Neural progenitor cell (in vitro differentiated cells): ENCODE measurements at regions not wholly inside any gene's neighbourhood (a gene's known extent, or its start where the extent isn't known, plus 50 kb on each side); places are given as distances from the start of the nearest gene placed in this dataset.

Experiments
- DNase-seq: peaks from one replicate; pipeline ENCODE4 v3.0.0-alpha.2; 2016; ENCODE audit warnings: low spot score
- H2AFZ ChIP-seq: fragments of 200-600 bp; sonication (generic); replicated peaks from 2 replicates; pipeline ENCODE4 v1.6.1; 2016; ENCODE audit warnings: antibody characterized with exemption
- H3F3A ChIP-seq: fragments of 200-600 bp; sonication (generic); 2 replicates; pipeline ENCODE4 v1.6.1; 2016; ENCODE audit warnings: antibody characterized with exemption, low read depth
- H3K27ac ChIP-seq: fragments of 200-600 bp; sonication (generic); 2 replicates; pipeline ENCODE4 v1.5.1; 2016; ENCODE audit warnings: mild to moderate bottlenecking
- H3K27me3 ChIP-seq: fragments of 200-600 bp; sonication (generic); 2 replicates; pipeline ENCODE4 v1.6.1; 2016; ENCODE audit warnings: mild to moderate bottlenecking, moderate library complexity
- H3K36me3 ChIP-seq: fragments of 200-600 bp; sonication (generic); 2 replicates; pipeline ENCODE4 v1.5.1; 2016
- H3K4me1 ChIP-seq: fragments of 200-600 bp; sonication (generic); 2 replicates; pipeline ENCODE4 v1.6.1; 2016; ENCODE audit warnings: mixed run types
- H3K4me2 ChIP-seq: fragments of 200-600 bp; sonication (generic); 2 replicates; pipeline ENCODE4 v1.6.1; 2016
- H3K4me3 ChIP-seq: fragments of 200-600 bp; sonication (generic); 2 replicates; pipeline ENCODE4 v1.5.1; 2016
- H3K79me2 ChIP-seq: fragments of 200-600 bp; sonication (generic); 2 replicates; pipeline ENCODE4 v1.6.1; 2016; ENCODE audit warnings: low read depth
- H3K9ac ChIP-seq: fragments of 200-600 bp; sonication (generic); 2 replicates; pipeline ENCODE4 v1.6.1; 2016
- H3K9me3 ChIP-seq: fragments of 200-600 bp; sonication (generic); 2 replicates; pipeline ENCODE4 v1.5.1; 2016; ENCODE audit warnings: low read depth
- H4K20me1 ChIP-seq: fragments of 200-600 bp; sonication (generic); 2 replicates; pipeline ENCODE4 v1.6.1; 2016; ENCODE audit warnings: low read depth
- H3K27ac Mint-ChIP-seq: 3 replicates; pipeline ENCODE4 v1.8.0; 2021; ENCODE audit warnings: mixed read lengths
- H3K27me3 Mint-ChIP-seq: 2 replicates; pipeline ENCODE4 v1.8.0; 2022; ENCODE audit warnings: low read depth, mild to moderate bottlenecking, inconsistent platforms, moderate library complexity, mixed read lengths; ENCODE audit not compliant: insufficient read depth
- H3K36me3 Mint-ChIP-seq: 3 replicates; pipeline ENCODE4 v1.8.0; 2021; ENCODE audit warnings: mixed read lengths
- H3K4me1 Mint-ChIP-seq: 3 replicates; pipeline ENCODE4 v1.8.0; 2021; ENCODE audit warnings: mixed read lengths
- H3K4me3 Mint-ChIP-seq: 3 replicates; pipeline ENCODE4 v1.8.0; 2021; ENCODE audit warnings: mild to moderate bottlenecking, moderate library complexity, mixed read lengths
- H3K9me3 Mint-ChIP-seq: 3 replicates; pipeline ENCODE4 v1.8.0; 2020; ENCODE audit warnings: mixed read lengths
- EZH2 ChIP-seq: fragments of 200-600 bp; sonication (generic); IDR thresholded peaks from 2 replicates; pipeline ENCODE4 v1.6.1; 2017; ENCODE audit warnings: antibody characterized with exemption, mild to moderate bottlenecking, moderate library complexity
- EZH2phosphoT487 ChIP-seq: fragments of 200-600 bp; sonication (generic); IDR thresholded peaks from 2 replicates; pipeline ENCODE4 v1.6.1; 2017; ENCODE audit warnings: antibody characterized with exemption
- TF ChIP-seq, protein P1 (sequence below): fragments of 200-600 bp; sonication (generic); IDR thresholded peaks from 2 replicates; pipeline ENCODE4 v1.5.1; 2017; ENCODE audit warnings: antibody characterized with exemption, mild to moderate bottlenecking

DNA sequence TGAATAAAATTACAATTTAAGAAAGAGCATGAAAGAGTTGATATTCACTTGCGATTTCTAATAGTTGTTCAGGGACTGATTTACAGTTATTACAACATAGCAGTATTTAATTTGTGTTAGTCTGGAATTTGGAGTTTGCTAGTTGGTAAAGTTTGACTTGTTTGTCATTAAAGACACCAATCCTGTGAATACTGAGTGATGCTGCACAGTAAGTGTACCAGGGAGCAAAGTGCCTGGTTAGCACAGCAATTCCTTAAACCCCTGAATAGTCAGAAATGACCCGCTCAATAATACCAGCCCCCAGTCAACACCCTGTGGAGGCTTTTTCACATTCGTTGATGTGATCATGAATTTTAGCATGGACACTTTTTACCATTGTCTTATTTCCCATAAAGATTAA lies 122.2 kb upstream of the GC start:
- Mint-ChIP-seq H3K36me3 (no peaks in the 10 kb centered on the region), H3K27ac (no peak overlapping the region), H3K4me1 (no peaks in the 10 kb centered on the region), H3K9me3 (peaks cover 8% of the 10 kb centered on the region), H3K4me3 (no peak overlapping the region), H3K27me3 (peaks cover 2% of the 10 kb centered on the region)
- Histone ChIP-seq H2AFZ (no peak overlapping the region), H3K27me3 (no peaks in the 10 kb centered on the region), H3K9ac (no peak overlapping the region), H3K79me2 (no peaks in the 10 kb centered on the region), H3K9me3 (no peaks in the 10 kb centered on the region), H3K4me3 (no peak overlapping the region), H3F3A (no peaks in the 10 kb centered on the region), H3K4me1 (no peaks in the 10 kb centered on the region), H3K36me3 (no peaks in the 10 kb centered on the region), H3K4me2 (no peak overlapping the region), H3K27ac (no peak overlapping the region), H4K20me1 (no peaks in the 10 kb centered on the region)
- DNase-seq, result no peak
- TF ChIP-seq EZH2 (no peak), EZH2phosphoT487 (no peak)
- TF ChIP-seq, protein P1, sequence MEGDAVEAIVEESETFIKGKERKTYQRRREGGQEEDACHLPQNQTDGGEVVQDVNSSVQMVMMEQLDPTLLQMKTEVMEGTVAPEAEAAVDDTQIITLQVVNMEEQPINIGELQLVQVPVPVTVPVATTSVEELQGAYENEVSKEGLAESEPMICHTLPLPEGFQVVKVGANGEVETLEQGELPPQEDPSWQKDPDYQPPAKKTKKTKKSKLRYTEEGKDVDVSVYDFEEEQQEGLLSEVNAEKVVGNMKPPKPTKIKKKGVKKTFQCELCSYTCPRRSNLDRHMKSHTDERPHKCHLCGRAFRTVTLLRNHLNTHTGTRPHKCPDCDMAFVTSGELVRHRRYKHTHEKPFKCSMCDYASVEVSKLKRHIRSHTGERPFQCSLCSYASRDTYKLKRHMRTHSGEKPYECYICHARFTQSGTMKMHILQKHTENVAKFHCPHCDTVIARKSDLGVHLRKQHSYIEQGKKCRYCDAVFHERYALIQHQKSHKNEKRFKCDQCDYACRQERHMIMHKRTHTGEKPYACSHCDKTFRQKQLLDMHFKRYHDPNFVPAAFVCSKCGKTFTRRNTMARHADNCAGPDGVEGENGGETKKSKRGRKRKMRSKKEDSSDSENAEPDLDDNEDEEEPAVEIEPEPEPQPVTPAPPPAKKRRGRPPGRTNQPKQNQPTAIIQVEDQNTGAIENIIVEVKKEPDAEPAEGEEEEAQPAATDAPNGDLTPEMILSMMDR, result no peak

DNA sequence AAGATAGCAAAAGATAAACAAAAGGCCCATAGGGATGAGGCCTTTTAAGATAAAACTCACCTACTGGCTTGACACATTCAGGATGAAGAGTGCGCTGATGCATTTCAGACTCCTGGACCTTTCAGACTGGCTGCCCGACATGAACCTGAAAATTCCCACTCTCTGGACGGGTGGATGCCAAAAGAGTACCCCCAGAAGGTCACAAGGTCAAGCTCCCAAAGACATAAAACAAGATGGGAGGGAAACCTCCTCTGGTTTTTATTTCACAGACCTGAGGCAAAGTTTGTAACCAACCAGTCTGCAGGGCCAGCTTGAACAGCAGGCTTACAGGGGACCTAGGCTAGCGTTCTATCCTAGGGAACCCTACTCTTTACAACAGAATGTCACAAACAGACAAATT lies 123.2 kb upstream of the GC start:
- Histone ChIP-seq H3K27me3 (no peaks in the 10 kb centered on the region), H3K9ac (no peak overlapping the region), H3K4me3 (no peak overlapping the region), H3K9me3 (no peaks in the 10 kb centered on the region), H4K20me1 (no peaks in the 10 kb centered on the region), H3F3A (no peaks in the 10 kb centered on the region), H3K4me2 (no peak overlapping the region), H2AFZ (no peak overlapping the region), H3K27ac (no peak overlapping the region), H3K4me1 (no peaks in the 10 kb centered on the region), H3K79me2 (no peaks in the 10 kb centered on the region), H3K36me3 (no peaks in the 10 kb centered on the region)
- peaks cover 8% of the 10 kb centered on the region for H3K9me3 Mint-ChIP-seq
- no peak overlapping the region for H3K27ac Mint-ChIP-seq
- H3K27me3 Mint-ChIP-seq, result peaks cover 2% of the 10 kb centered on the region
- H3K4me3 Mint-ChIP-seq, result no peak overlapping the region
- H3K36me3 Mint-ChIP-seq, result no peaks in the 10 kb centered on the region
- no peak for TF ChIP-seq EZH2phosphoT487
- TF ChIP-seq EZH2, result no peak
- no peaks in the 10 kb centered on the region for H3K4me1 Mint-ChIP-seq
- no peak for DNase-seq

DNA sequence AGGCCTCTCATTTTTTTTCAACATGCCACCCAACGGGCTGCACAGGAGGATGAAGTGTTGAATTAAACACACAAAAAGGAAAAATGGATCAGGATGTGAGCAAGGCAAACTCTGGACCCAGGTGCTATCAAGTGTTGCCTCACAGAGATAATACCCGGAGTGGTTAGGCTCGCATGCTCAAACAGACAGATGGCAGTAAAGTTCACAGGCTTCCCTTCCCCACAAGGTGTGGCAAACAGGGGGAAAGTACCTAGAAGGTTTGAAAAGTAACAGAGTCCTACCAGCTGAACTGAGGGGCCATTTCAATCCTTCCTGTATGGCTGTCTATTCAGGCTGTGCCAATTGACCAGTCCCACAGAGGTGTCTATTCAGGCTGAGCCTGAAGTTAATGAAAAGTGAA lies 123.9 kb upstream of the GC start:
- H3F3A ChIP-seq, result no peaks in the 10 kb centered on the region
- H3K9ac ChIP-seq, result no peak overlapping the region
- H3K4me1 Mint-ChIP-seq, result no peaks in the 10 kb centered on the region
- H3K27ac ChIP-seq, result no peak overlapping the region
- H2AFZ ChIP-seq, result no peak overlapping the region
- H3K4me1 ChIP-seq, result no peaks in the 10 kb centered on the region
- TF ChIP-seq, protein P1, result no peak
- TF ChIP-seq EZH2 (no peak), EZH2phosphoT487 (no peak)
- H3K36me3 ChIP-seq, result no peaks in the 10 kb centered on the region
- H3K36me3 Mint-ChIP-seq, result no peaks in the 10 kb centered on the region
- no peaks in the 10 kb centered on the region for H3K9me3 ChIP-seq
- H3K4me2 ChIP-seq, result no peak overlapping the region
- no peak overlapping the region for H3K4me3 Mint-ChIP-seq
- H3K27ac Mint-ChIP-seq, result no peak overlapping the region
- peaks cover 8% of the 10 kb centered on the region for H3K9me3 Mint-ChIP-seq
- no peaks in the 10 kb centered on the region for H4K20me1 ChIP-seq
- no peak for DNase-seq
- no peaks in the 10 kb centered on the region for H3K79me2 ChIP-seq
- no peak overlapping the region for H3K4me3 ChIP-seq
- H3K27me3 Mint-ChIP-seq, result peaks cover 2% of the 10 kb centered on the region
- H3K27me3 ChIP-seq, result no peaks in the 10 kb centered on the region

DNA sequence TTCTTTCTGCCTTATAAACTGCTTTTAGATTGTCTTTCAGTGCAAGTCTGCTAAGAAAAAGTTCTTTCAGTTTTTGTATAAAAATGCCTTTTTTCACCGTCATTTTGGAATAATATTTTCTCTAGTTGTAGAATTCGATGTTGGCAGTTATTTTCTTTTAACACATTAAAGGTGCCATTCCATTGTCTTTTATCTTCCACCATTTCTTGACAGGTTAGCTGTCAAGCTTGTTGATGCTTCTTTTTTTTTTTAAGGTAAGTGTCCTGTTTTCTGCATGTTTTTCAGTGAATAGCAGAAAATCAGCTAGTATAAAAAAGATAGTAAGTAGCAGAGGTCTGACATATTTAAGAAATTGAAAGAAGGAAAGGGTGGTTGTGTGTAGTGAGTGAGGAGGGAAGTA lies 118.5 kb upstream of the NPFFR2 start:
- H3K27ac Mint-ChIP-seq, result no peak overlapping the region
- Histone ChIP-seq H3K4me3 (no peak overlapping the region), H3K9me3 (no peaks in the 10 kb centered on the region)

More for the DNA sequence above, 118.5 kb upstream of the NPFFR2 start:
- Mint-ChIP-seq H3K9me3 (peaks cover 4% of the 10 kb centered on the region), H3K36me3 (no peaks in the 10 kb centered on the region), H3K4me1 (no peaks in the 10 kb centered on the region), H3K4me3 (no peak overlapping the region), H3K27me3 (peaks cover 3% of the 10 kb centered on the region)
- TF ChIP-seq EZH2, result no peak
- TF ChIP-seq, protein P1, result no peak
- no peak for TF ChIP-seq EZH2phosphoT487
- Histone ChIP-seq H2AFZ (no peak overlapping the region), H3K27ac (no peak overlapping the region), H3F3A (no peaks in the 10 kb centered on the region), H3K79me2 (no peaks in the 10 kb centered on the region), H3K4me1 (no peaks in the 10 kb centered on the region), H3K4me2 (no peak overlapping the region), H3K27me3 (no peaks in the 10 kb centered on the region), H3K36me3 (no peaks in the 10 kb centered on the region), H4K20me1 (no peaks in the 10 kb centered on the region), H3K9ac (no peak overlapping the region)
- DNase-seq, result no peak
